Fibroblast of lung (primary cell): ENCODE measurements at regions not wholly inside any gene's neighbourhood (a gene's known extent, or its start where the extent isn't known, plus 50 kb on each side); places are given as distances from the start of the nearest gene placed in this dataset.

Experiments used
- CTCF ChIP-seq, 2 donors: IDR thresholded peaks in 1 of 2; conservative IDR thresholded peaks in 1 of 2; 1 replicate in 1 of 2; 2 replicates in 1 of 2; pipeline ENCODE4 v1.5.1; 2011 to 2012; ENCODE audit warnings: low read length in 2 of 2, control low read depth in 1 of 2, inconsistent platforms in 1 of 2, low read depth in 1 of 2, mild to moderate bottlenecking in 1 of 2
- EZH2 ChIP-seq: IDR thresholded peaks from 2 replicates; pipeline ENCODE4 v1.5.1; 2012; ENCODE audit warnings: low read length, control low read depth, mild to moderate bottlenecking; ENCODE audit errors: missing control alignments

- TF ChIP-seq CTCF (conservative IDR thresholded peaks at IDR 0.05 in 1 of 2, IDR thresholded peaks at IDR 0.05 in 1 of 2; ENCODE audit: low read depth in 1 of 2, low read length in 2 of 2) (no peak), EZH2 (no peak)
Observed at GRCh38 chr17:73889439-73889838, 245.2 kb upstream of the SDK2 start.
